Keratinocyte (primary cell): ENCODE measurements at regions not wholly inside any gene's neighbourhood (a gene's known extent, or its start where the extent isn't known, plus 50 kb on each side); places are given as distances from the start of the nearest gene placed in this dataset.

Experiments
- EZH2 ChIP-seq: IDR thresholded peaks from one replicate; pipeline ENCODE4 v1.6.1; 2012; ENCODE audit warnings: inconsistent platforms, mild to moderate bottlenecking, low read length, moderate library complexity
- TF ChIP-seq, protein P1 (sequence below), 3 experiments: IDR thresholded peaks in 1 of 3; conservative IDR thresholded peaks in 1 of 3; optimal IDR thresholded peaks in 1 of 3; 2 replicates in 2 of 3; 3 replicates in 1 of 3; pipeline versions ENCODE3 to v1.5.1; 2011; ENCODE audit warnings: low read length in 3 of 3, mild to moderate bottlenecking in 3 of 3, moderate library complexity in 2 of 3, control low read depth in 1 of 3, inconsistent platforms in 1 of 3; ENCODE audit not compliant: insufficient read depth in 2 of 3; ENCODE audit errors: extremely low read depth in 1 of 3

DNA sequence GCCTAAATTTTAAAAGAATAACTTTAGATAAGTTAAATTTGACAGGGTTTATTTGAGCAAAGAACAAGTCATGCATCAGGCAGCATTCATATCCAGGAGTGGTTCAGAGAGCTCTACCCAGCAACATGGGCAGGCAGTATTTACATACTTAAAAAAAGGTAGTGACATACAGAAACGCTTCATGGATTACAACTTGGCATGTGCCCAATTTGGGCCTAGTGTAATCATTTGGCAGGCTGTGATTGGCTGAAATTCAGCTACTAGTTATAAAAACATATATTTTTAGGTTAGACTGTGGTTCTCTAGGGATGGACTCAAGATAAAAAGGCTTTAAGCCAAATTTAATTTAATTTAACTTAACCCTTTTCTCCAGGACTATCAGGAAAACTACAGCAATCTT, 374.0 kb upstream of the ADAMTS16 start:
- TF ChIP-seq, protein P1, sequence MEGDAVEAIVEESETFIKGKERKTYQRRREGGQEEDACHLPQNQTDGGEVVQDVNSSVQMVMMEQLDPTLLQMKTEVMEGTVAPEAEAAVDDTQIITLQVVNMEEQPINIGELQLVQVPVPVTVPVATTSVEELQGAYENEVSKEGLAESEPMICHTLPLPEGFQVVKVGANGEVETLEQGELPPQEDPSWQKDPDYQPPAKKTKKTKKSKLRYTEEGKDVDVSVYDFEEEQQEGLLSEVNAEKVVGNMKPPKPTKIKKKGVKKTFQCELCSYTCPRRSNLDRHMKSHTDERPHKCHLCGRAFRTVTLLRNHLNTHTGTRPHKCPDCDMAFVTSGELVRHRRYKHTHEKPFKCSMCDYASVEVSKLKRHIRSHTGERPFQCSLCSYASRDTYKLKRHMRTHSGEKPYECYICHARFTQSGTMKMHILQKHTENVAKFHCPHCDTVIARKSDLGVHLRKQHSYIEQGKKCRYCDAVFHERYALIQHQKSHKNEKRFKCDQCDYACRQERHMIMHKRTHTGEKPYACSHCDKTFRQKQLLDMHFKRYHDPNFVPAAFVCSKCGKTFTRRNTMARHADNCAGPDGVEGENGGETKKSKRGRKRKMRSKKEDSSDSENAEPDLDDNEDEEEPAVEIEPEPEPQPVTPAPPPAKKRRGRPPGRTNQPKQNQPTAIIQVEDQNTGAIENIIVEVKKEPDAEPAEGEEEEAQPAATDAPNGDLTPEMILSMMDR (optimal IDR thresholded peaks at IDR 0.05 in 1 of 3, IDR thresholded peaks at IDR 0.05 in 1 of 3, conservative IDR thresholded peaks at IDR 0.05 in 1 of 3; ENCODE audit: extremely low read depth in 1 of 3, insufficient read depth in 2 of 3, low read length in 3 of 3): no peak
- TF ChIP-seq EZH2: no peak
